ENCODE measurements at regions not wholly inside any gene's neighbourhood (a gene's known extent, or its start where the extent isn't known, plus 50 kb on each side); places are given as distances from the start of the nearest gene placed in this dataset.

DNA sequence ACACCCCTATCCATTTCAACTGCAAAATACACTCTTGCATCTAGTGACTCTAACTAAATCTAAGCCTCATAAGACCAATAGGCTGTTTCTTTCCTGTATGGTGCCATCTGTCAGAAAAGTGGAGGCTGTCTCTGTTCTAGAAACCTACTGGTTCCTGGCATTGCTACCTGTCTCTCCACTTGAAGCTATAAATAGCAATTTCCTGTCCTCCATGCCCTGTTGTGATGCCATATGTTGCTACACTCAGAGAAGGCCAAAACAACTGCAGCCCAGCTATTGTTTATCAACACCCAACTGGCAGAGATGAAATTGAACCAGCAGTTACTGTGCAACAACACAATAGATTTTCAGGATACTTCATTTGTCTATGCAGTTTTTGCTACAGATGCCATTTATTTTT, 1355.1 kb upstream of the SLC39A10 start:
- TF ChIP-seq, protein P1, sequence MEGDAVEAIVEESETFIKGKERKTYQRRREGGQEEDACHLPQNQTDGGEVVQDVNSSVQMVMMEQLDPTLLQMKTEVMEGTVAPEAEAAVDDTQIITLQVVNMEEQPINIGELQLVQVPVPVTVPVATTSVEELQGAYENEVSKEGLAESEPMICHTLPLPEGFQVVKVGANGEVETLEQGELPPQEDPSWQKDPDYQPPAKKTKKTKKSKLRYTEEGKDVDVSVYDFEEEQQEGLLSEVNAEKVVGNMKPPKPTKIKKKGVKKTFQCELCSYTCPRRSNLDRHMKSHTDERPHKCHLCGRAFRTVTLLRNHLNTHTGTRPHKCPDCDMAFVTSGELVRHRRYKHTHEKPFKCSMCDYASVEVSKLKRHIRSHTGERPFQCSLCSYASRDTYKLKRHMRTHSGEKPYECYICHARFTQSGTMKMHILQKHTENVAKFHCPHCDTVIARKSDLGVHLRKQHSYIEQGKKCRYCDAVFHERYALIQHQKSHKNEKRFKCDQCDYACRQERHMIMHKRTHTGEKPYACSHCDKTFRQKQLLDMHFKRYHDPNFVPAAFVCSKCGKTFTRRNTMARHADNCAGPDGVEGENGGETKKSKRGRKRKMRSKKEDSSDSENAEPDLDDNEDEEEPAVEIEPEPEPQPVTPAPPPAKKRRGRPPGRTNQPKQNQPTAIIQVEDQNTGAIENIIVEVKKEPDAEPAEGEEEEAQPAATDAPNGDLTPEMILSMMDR (IDR thresholded peaks at IDR 0.05; ENCODE audit: low read depth, low read length) = no peak
- TF ChIP-seq EZH2phosphoT487 (IDR thresholded peaks at IDR 0.05; ENCODE audit: low read depth) = no peak
